Neuronal stem cell (in vitro differentiated cells): ENCODE measurements at regions not wholly inside any gene's neighbourhood (a gene's known extent, or its start where the extent isn't known, plus 50 kb on each side); places are given as distances from the start of the nearest gene placed in this dataset.

Experiments used
- DNase-seq: peaks from one replicate; pipeline ENCODE4 v3.0.0-alpha.2; 2013; ENCODE audit warnings: low spot score
- H2AFZ ChIP-seq: one replicate; pipeline ENCODE4 v1.6.1; 2013; ENCODE audit warnings: mild to moderate bottlenecking, low read length, inconsistent platforms
- H2AK5ac ChIP-seq: 2 replicates; pipeline ENCODE4 v1.6.1; 2013; ENCODE audit warnings: low read depth, mild to moderate bottlenecking, inconsistent platforms, low read length, moderate library complexity, mixed read lengths
- H2BK120ac ChIP-seq: 2 replicates; pipeline ENCODE4 v1.6.1; 2013; ENCODE audit warnings: low read depth, mild to moderate bottlenecking, inconsistent platforms, low read length, moderate library complexity, mixed read lengths
- H2BK12ac ChIP-seq: one replicate; pipeline ENCODE4 v1.6.1; 2013; ENCODE audit warnings: low read length, inconsistent platforms
- H2BK15ac ChIP-seq: 2 replicates; pipeline ENCODE4 v1.6.1; 2013; ENCODE audit warnings: mild to moderate bottlenecking, low read length, inconsistent platforms, mixed read lengths
- H2BK5ac ChIP-seq: one replicate; pipeline ENCODE4 v1.6.1; 2013; ENCODE audit warnings: inconsistent platforms, mild to moderate bottlenecking, low read length, moderate library complexity
- H3K14ac ChIP-seq: one replicate; pipeline ENCODE4 v1.6.1; 2013; ENCODE audit warnings: low read length, inconsistent platforms
- H3K18ac ChIP-seq: 2 replicates; pipeline ENCODE4 v1.6.1; 2013; ENCODE audit warnings: low read length, inconsistent platforms
- H3K23ac ChIP-seq: 2 replicates; pipeline ENCODE4 v1.6.1; 2013; ENCODE audit warnings: low read depth, mild to moderate bottlenecking, mixed read lengths, low read length, inconsistent platforms; ENCODE audit not compliant: poor library complexity
- H3K27ac ChIP-seq: replicated peaks from 3 replicates; pipeline ENCODE4 v1.5.1; 2013; ENCODE audit warnings: low read length, inconsistent platforms
- H3K27me3 ChIP-seq, 3 experiments: 2 replicates each; pipeline ENCODE4 v1.6.1; 2013; ENCODE audit warnings: low read length in 3 of 3, mild to moderate bottlenecking in 2 of 3, inconsistent platforms in 1 of 3, low read depth in 1 of 3, mixed read lengths in 1 of 3, moderate library complexity in 1 of 3; ENCODE audit not compliant: control insufficient read depth in 3 of 3, insufficient read depth in 3 of 3
- H3K36me3 ChIP-seq, 2 donors: replicated peaks in 1 of 2; 2 replicates each; pipeline ENCODE4 v1.6.1; 2013; ENCODE audit warnings: low read length in 2 of 2; ENCODE audit not compliant: control insufficient read depth in 2 of 2, insufficient read depth in 2 of 2
- H3K4ac ChIP-seq: 2 replicates; pipeline ENCODE4 v1.6.1; 2013; ENCODE audit warnings: inconsistent platforms, mild to moderate bottlenecking, low read length, moderate library complexity
- H3K4me1 ChIP-seq, 2 donors: 1 replicate in 1 of 2; 2 replicates in 1 of 2; pipeline ENCODE4 v1.6.1; 2013; ENCODE audit warnings: low read length in 2 of 2, low read depth in 1 of 2; ENCODE audit not compliant: control insufficient read depth in 2 of 2, insufficient read depth in 1 of 2
- H3K4me2 ChIP-seq: one replicate; pipeline ENCODE4 v1.6.1; 2013; ENCODE audit warnings: mild to moderate bottlenecking, low read length, inconsistent platforms; ENCODE audit not compliant: insufficient read depth, poor library complexity, severe bottlenecking
- H3K4me3 ChIP-seq, 2 donors: 2 replicates each; pipeline ENCODE4 v1.5.1; 2013; ENCODE audit warnings: low read length in 2 of 2, mild to moderate bottlenecking in 2 of 2, inconsistent platforms in 1 of 2, moderate library complexity in 1 of 2
- H3K79me1 ChIP-seq: one replicate; pipeline ENCODE4 v1.6.1; 2013; ENCODE audit warnings: low read depth, mild to moderate bottlenecking, inconsistent platforms, low read length, moderate library complexity
- H3K9ac ChIP-seq: one replicate; pipeline ENCODE4 v1.6.1; 2013; ENCODE audit warnings: mild to moderate bottlenecking, low read depth, low read length, inconsistent platforms; ENCODE audit not compliant: poor library complexity
- H3K9me3 ChIP-seq, 2 donors: replicated peaks in 1 of 2; 2 replicates each; pipeline versions ENCODE3 to v1.6.1; 2013; ENCODE audit warnings: low read length in 2 of 2, mild to moderate bottlenecking in 2 of 2, inconsistent platforms in 1 of 2, low read depth in 1 of 2, mixed read lengths in 1 of 2, moderate library complexity in 1 of 2; ENCODE audit not compliant: control insufficient read depth in 2 of 2, insufficient read depth in 1 of 2
- H4K8ac ChIP-seq: one replicate; pipeline ENCODE4 v1.6.1; 2013; ENCODE audit warnings: low read depth, mild to moderate bottlenecking, inconsistent platforms, low read length, moderate library complexity
- H4K91ac ChIP-seq: one replicate; pipeline ENCODE4 v1.6.1; 2013; ENCODE audit warnings: low read length, low read depth, mild to moderate bottlenecking, inconsistent platforms; ENCODE audit not compliant: poor library complexity
- WGBS, 2 donors: extraction: QIAGEN DNeasy Blood & Tissue Kit; methylation state at CpG; one replicate each; pipeline ENCODE4 v1.1.7; 2013; ENCODE audit warnings: missing lambda C conversion rate in 2 of 2, mixed read lengths in 1 of 2; ENCODE audit not compliant: insufficient read length in 2 of 2, insufficient replicate concordance in 1 of 2; ENCODE audit errors: extremely low coverage in 2 of 2; 5-methylcytosine and 5-hydroxymethylcytosine counted together

- peak overlapping the region; percentile 82 for H2BK5ac ChIP-seq
- peak overlapping the region; percentile 92 for H2BK15ac ChIP-seq
- H3K4me1 ChIP-seq, result peaks cover 1 to 4% of the 10 kb centered on the region in 2 donors
Measured at GRCh38 chr13:50081679-50082425, 66.6 kb downstream of the KCNRG start.

GRCh38 chr13:50082426-50083281, 67.4 kb downstream of the KCNRG start:
- H2AK5ac ChIP-seq, result no peak overlapping the region
- peak overlapping the region; percentile 82 for H2BK5ac ChIP-seq
- H2BK15ac ChIP-seq, result no peak overlapping the region
- H3K4ac ChIP-seq, result no peak overlapping the region
- no peak overlapping the region for H3K18ac ChIP-seq
- H2BK12ac ChIP-seq, result no peak overlapping the region
- H2BK120ac ChIP-seq, result no peak overlapping the region
- no CpG with 5 or more reads among the region's 28 CpGs for WGBS, 2 donors
- H3K27me3 ChIP-seq, result no peaks in the 10 kb centered on the region
- no peak overlapping the region for H3K14ac ChIP-seq
- H3K9me3 ChIP-seq, result no peaks in the 10 kb centered on the region
- peaks cover 1 to 4% of the 10 kb centered on the region in 2 donors for H3K4me1 ChIP-seq
- no peak overlapping the region for H3K9ac ChIP-seq
- H3K36me3 ChIP-seq, result peaks cover 0 to 6% of the 10 kb centered on the region in 2 donors
- H3K27ac ChIP-seq, result peak overlapping the region; percentile 87
- no peak overlapping the region for H3K23ac ChIP-seq
- no peak overlapping the region for H4K91ac ChIP-seq
- DNase-seq, result peak; percentile 74
- peaks cover 2% of the 10 kb centered on the region for H3K79me1 ChIP-seq
- H4K8ac ChIP-seq, result no peak overlapping the region
- H3K4me3 ChIP-seq, result peak overlapping the region; percentile 83 to 96
- H2AFZ ChIP-seq, result peak overlapping the region; percentile 84
- H3K4me2 ChIP-seq, result peak overlapping the region; percentile 79

More at GRCh38 chr13:50081679-50082425, 66.6 kb downstream of the KCNRG start:
- H3K4me2 ChIP-seq, result peak overlapping the region; percentile 79
- no peaks in the 10 kb centered on the region for H3K9me3 ChIP-seq
- H3K4ac ChIP-seq, result no peak overlapping the region
- H4K91ac ChIP-seq, result no peak overlapping the region
- H2BK120ac ChIP-seq, result peak overlapping the region; percentile 87
- peaks cover 2% of the 10 kb centered on the region for H3K79me1 ChIP-seq
- no peak overlapping the region for H4K8ac ChIP-seq
- H2AK5ac ChIP-seq, result peak overlapping the region; percentile 79
- H3K14ac ChIP-seq, result peak overlapping the region; percentile 82
- DNase-seq, result peak; percentile 100
- peak overlapping the region; percentile 96 for H3K18ac ChIP-seq
- H3K27ac ChIP-seq, result peak overlapping the region; percentile 98
- H3K27me3 ChIP-seq, result no peaks in the 10 kb centered on the region
- peak overlapping the region; percentile 94 for H3K9ac ChIP-seq
- peaks cover 0 to 5% of the 10 kb centered on the region in 2 donors for H3K36me3 ChIP-seq
- peak overlapping the region; percentile 98 for H3K23ac ChIP-seq
- H2BK12ac ChIP-seq, result peak overlapping the region; percentile 22
- H2AFZ ChIP-seq, result peak overlapping the region; percentile 85
- peak overlapping the region; percentile 92 to 96 for H3K4me3 ChIP-seq
- no CpG with 5 or more reads among the region's 49 CpGs for WGBS, 2 donors

GRCh38 chr13:50085063-50085462, 69.8 kb downstream of the KCNRG start:
- H4K8ac ChIP-seq, result no peak overlapping the region
- no peak overlapping the region for H2BK120ac ChIP-seq
- H3K9ac ChIP-seq, result no peak overlapping the region
- H3K36me3 ChIP-seq, result peaks cover 0 to 6% of the 10 kb centered on the region in 2 donors
- DNase-seq, result peak; percentile 32
- no peak overlapping the region for H2AFZ ChIP-seq
- no peak overlapping the region for H4K91ac ChIP-seq
- H3K18ac ChIP-seq, result no peak overlapping the region
- no peak overlapping the region for H2BK15ac ChIP-seq
- no peak overlapping the region for H3K4me2 ChIP-seq
- H2AK5ac ChIP-seq, result no peak overlapping the region
- H3K4me1 ChIP-seq, result peaks cover 1% of the 10 kb centered on the region in 2 donors
- H3K79me1 ChIP-seq, result peaks cover 2% of the 10 kb centered on the region
- H3K27me3 ChIP-seq, result no peaks in the 10 kb centered on the region
- H2BK5ac ChIP-seq, result no peak overlapping the region
- no peaks in the 10 kb centered on the region for H3K9me3 ChIP-seq
- H3K4me3 ChIP-seq, result no peak overlapping the region
- WGBS, 2 donors, result no CpG with 5 or more reads among the region's 4 CpGs
- H3K27ac ChIP-seq, result no peak overlapping the region
- H3K14ac ChIP-seq, result no peak overlapping the region
- no peak overlapping the region for H3K4ac ChIP-seq
- H3K23ac ChIP-seq, result no peak overlapping the region
- no peak overlapping the region for H2BK12ac ChIP-seq

GRCh38 chr13:50089633-50090032, 74.4 kb downstream of the KCNRG start:
- Histone ChIP-seq H3K79me1 (no peaks in the 10 kb centered on the region), H2AK5ac (no peak overlapping the region), H3K9ac (no peak overlapping the region), H2BK120ac (no peak overlapping the region), H3K18ac (no peak overlapping the region), H3K36me3 (peaks cover 0 to 8% of the 10 kb centered on the region in 2 donors), H3K14ac (no peak overlapping the region), H2BK12ac (no peak overlapping the region), H4K8ac (no peak overlapping the region), H2AFZ (no peak overlapping the region), H3K27me3 (no peaks in the 10 kb centered on the region), H2BK15ac (no peak overlapping the region), H3K4me3 (no peak overlapping the region), H3K23ac (no peak overlapping the region), H3K27ac (no peak overlapping the region), H3K9me3 (peaks cover 0 to 2% of the 10 kb centered on the region in 2 donors), H3K4me1 (peaks cover 1% of the 10 kb centered on the region in 2 donors), H3K4me2 (no peak overlapping the region), H3K4ac (no peak overlapping the region), H4K91ac (no peak overlapping the region), H2BK5ac (no peak overlapping the region)
- WGBS, 2 donors, result no CpG with 5 or more reads among the region's 1 CpG
- no peak for DNase-seq
